Fibroblast of skin of abdomen (primary cell): ENCODE measurements at regions not wholly inside any gene's neighbourhood (a gene's known extent, or its start where the extent isn't known, plus 50 kb on each side); places are given as distances from the start of the nearest gene placed in this dataset.
"Not testable (repeated sequence)": the region's sequence is repeated elsewhere in the genome, so short reads cannot be mapped to it uniquely, and the experiment has no call there.

Experiments used
- DNase-seq: peaks from one replicate; pipeline ENCODE4 v3.0.0-alpha.2; 2013

- peak; percentile 64 for DNase-seq
These were observed 62.6 kb upstream of the CDR2 start for GRCh38 chr16:22436823-22437652.

GRCh38 chr16:22436326-22436822 lies 62.0 kb upstream of the CDR2 start:
- DNase-seq = not testable (repeated sequence)

GRCh38 chr16:22431314-22431713 lies 56.9 kb upstream of the CDR2 start:
- DNase-seq = not testable (repeated sequence)

GRCh38 chr16:22428654-22429053 lies 54.2 kb upstream of the CDR2 start:
- no peak for DNase-seq

GRCh38 chr16:22427556-22427955 lies 53.1 kb upstream of the CDR2 start:
- DNase-seq = no peak

- DNase-seq = no peak
These were observed 51.4 kb upstream of the CDR2 start for GRCh38 chr16:22425847-22426246.

- DNase-seq = peak; percentile 73
These were observed 50.8 kb upstream of the CDR2 start for GRCh38 chr16:22425036-22425801.

- peak; percentile 20 for DNase-seq
These were observed 49.9 kb upstream of the CDR2 start for GRCh38 chr16:22424161-22424937.
